Heart left ventricle (tissue), 13 donors: ENCODE measurements at regions not wholly inside any gene's neighbourhood (a gene's known extent, or its start where the extent isn't known, plus 50 kb on each side); places are given as distances from the start of the nearest gene placed in this dataset.

Experiments used
- CTCF ChIP-seq, 12 donors: fragments of 200-600 bp; sonication (generic) in 4 of 12; IDR thresholded peaks; one replicate each; pipeline versions ENCODE4 v1.5.0 to v1.8.0; 2018 to 2022; ENCODE audit warnings: antibody characterized with exemption in 12 of 12, mild to moderate bottlenecking in 5 of 12
- POLR2A ChIP-seq, 2 donors: fragments of 450-650 bp; IDR thresholded peaks; one replicate each; pipeline ENCODE4 v1.6.1; 2017; ENCODE audit warnings: antibody characterized with exemption in 2 of 2, mild to moderate bottlenecking in 2 of 2, moderate library complexity in 2 of 2
- donor health status: ischemic (EF 13 %, LVEDD 7.1; RV severe dilation, severe dysfunction).
- donor health status: DM: no; HTN: yes; CAD: no.
- donor health status: DM: no; HTN: no; CAD: no.
- donor health status: ischemic (EF 25% LVEDD 6.9; RV normal size, moderate dysfunction).
- donor health status: ischemic (EF 25% LVEDD 5.7; RV mildly dilated, moderate dysfunction).
- donor health status: ischemic (EF 35%, LVEDD 5.7; RV mildly dilated, moderate dysfunction).
- donor health status: nonischemic (EF 11% LVEDD 7.7; RV severe dilation, severe dysfunction).
- donor health status: DM: yes; HTN: yes; CAD: no.
- donor health status: PGD.
- donor health status: ischemic (EF 29% LVEDD 5.4; RV normal size, mild dysfunction).
- donor health status: nonischemic (EF 23%, LVEDD 6.1; RV moderate dilation, normal function).

DNA sequence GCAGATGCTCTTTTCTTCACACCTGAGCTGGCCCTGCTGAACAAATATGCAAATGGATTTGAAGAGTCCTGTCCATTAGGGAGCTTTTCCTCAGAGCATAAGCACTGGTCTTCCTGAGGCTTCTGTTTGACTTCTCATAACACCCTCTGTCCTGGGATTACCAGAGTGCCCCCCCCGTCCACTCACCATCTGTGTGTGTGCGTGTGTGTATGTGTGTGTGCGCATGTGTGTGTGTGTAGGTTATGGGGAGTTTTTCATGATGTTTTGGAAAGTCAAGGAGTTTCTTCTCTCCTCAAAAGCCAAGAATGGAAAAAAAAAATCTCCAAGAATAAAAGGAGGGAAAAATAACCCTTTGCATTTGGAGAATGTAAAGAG lies 57.7 kb upstream of the COMTD1 start:
- TF ChIP-seq CTCF (IDR thresholded peaks at IDR 0.05) (no peak), POLR2A (IDR thresholded peaks at IDR 0.05) (no peak)
